ENCODE measurements at regions not wholly inside any gene's neighbourhood (a gene's known extent, or its start where the extent isn't known, plus 50 kb on each side); places are given as distances from the start of the nearest gene placed in this dataset.

DNA sequence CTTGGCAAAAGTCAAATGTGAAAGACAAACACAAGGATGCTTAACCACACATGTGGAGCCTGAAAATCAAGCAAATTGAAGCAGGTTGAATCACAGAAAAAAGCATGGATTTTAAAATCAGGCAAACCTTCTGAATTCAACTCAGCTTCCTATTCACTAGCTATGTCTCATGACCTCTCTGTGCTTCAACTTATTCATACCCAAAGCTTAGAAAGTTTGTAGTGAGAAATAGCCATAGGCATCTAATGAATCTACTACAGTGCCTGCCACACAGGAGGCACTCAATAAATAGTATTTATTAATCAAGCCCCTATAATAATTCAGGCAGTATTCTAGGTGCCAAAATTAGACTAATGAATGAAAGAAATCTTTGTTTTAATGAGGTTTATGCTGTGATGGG lies 112.2 kb upstream of the TNFAIP3 start:
- Histone ChIP-seq H3K9me3 (no peaks in the 10 kb centered on the region), H3K27ac (no peak overlapping the region), H3K27me3 (no peaks in the 10 kb centered on the region), H3K4me1 (no peaks in the 10 kb centered on the region), H3K36me3 (no peaks in the 10 kb centered on the region), H3K4me3 (no peak overlapping the region)
- DNase-seq (ENCODE audit: low spot score in 2 of 2): no peak
- TF ChIP-seq POLR2A (IDR thresholded peaks at IDR 0.05) (no peak), POLR2AphosphoS5 (IDR thresholded peaks at IDR 0.05) (no peak)

DNA sequence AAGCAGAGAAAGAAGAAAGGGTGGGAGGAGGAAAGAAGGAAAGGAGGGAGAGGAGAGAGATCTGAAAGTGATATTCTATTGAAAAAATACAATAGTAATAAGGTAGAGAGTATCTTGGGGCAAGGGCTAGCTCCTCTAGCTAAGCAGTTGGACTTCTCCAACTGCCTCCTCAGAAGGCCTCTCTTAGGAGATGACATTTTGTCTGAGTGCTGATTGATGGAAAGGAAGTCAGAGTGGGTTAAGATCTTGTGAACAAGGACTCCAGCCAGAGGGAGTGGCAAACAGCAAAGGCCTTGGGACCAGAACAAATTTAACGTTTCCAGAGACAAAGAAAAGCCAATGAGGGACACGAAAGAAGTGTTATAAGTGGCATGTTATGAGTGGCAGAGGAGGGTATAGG lies 111.8 kb upstream of the TNFAIP3 start:
- no peaks in the 10 kb centered on the region for H3K27me3 ChIP-seq
- H3K9me3 ChIP-seq: no peaks in the 10 kb centered on the region
- TF ChIP-seq POLR2AphosphoS5 (IDR thresholded peaks at IDR 0.05) (no peak), EP300 (IDR thresholded peaks at IDR 0.05) (no peak), POLR2A (IDR thresholded peaks at IDR 0.05) (no peak)
- TF ChIP-seq, protein P1, sequence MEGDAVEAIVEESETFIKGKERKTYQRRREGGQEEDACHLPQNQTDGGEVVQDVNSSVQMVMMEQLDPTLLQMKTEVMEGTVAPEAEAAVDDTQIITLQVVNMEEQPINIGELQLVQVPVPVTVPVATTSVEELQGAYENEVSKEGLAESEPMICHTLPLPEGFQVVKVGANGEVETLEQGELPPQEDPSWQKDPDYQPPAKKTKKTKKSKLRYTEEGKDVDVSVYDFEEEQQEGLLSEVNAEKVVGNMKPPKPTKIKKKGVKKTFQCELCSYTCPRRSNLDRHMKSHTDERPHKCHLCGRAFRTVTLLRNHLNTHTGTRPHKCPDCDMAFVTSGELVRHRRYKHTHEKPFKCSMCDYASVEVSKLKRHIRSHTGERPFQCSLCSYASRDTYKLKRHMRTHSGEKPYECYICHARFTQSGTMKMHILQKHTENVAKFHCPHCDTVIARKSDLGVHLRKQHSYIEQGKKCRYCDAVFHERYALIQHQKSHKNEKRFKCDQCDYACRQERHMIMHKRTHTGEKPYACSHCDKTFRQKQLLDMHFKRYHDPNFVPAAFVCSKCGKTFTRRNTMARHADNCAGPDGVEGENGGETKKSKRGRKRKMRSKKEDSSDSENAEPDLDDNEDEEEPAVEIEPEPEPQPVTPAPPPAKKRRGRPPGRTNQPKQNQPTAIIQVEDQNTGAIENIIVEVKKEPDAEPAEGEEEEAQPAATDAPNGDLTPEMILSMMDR (IDR thresholded peaks at IDR 0.05): no peak
- H3K4me3 ChIP-seq: no peak overlapping the region
- H3K27ac ChIP-seq: no peak overlapping the region
- no peaks in the 10 kb centered on the region for H3K36me3 ChIP-seq
- no peak for DNase-seq (ENCODE audit: low spot score in 2 of 2)
- WGBS: 69% methylated on average over 2 of the region's 2 CpGs
- no peaks in the 10 kb centered on the region for H3K4me1 ChIP-seq

DNA sequence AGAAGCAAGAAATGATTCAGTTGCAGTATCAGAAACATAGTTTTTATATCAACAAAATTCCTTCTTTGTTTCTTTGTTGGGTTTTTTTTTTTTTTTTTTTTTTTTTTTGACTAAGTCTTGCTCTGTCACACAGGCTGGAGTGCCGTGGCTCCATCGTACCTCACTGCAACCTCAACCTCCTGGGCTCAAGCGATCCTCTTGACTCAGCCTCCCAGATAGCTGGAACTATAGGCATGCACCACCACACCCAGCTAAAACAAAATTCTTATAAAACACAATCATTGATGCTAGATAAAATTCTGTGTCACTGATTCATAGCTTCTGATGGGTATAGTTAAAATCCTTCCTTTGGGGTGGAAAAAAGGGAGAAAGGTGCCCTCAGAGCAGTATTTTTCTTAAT lies 110.3 kb upstream of the TNFAIP3 start:
- 95% methylated on average over 3 of the region's 3 CpGs for WGBS
- Histone ChIP-seq H3K4me3 (no peak overlapping the region), H3K27ac (no peak overlapping the region), H3K4me1 (no peaks in the 10 kb centered on the region), H3K27me3 (no peaks in the 10 kb centered on the region), H3K9me3 (no peaks in the 10 kb centered on the region), H3K36me3 (no peaks in the 10 kb centered on the region)
- TF ChIP-seq POLR2AphosphoS5 (IDR thresholded peaks at IDR 0.05): no peak
- TF ChIP-seq, protein P1 (IDR thresholded peaks at IDR 0.05): no peak
- no peak for TF ChIP-seq EP300 (IDR thresholded peaks at IDR 0.05)
- no peak for TF ChIP-seq POLR2A (IDR thresholded peaks at IDR 0.05)
- DNase-seq (ENCODE audit: low spot score in 2 of 2): no peak

DNA sequence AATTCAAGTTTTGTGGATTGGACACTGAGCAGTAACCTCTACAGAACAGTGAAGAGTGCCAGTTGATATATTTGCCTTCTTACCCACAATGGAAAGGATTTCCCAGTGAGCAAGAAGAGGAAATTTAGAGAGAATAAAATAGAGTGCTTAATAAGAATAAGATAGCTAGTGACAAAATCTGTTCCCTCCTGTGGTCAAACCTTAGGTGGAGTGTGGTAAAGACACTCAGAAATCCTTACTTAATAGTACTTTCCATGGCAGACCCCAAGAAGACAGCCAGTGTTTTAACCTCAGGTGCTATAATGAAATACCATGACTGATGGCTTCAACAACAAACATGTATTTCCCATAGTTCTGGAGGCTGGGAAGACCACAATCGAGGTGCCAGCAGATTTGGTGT lies 108.4 kb upstream of the TNFAIP3 start:
- H3K4me1 ChIP-seq: no peaks in the 10 kb centered on the region
- H3K9me3 ChIP-seq: no peaks in the 10 kb centered on the region
- DNase-seq (ENCODE audit: low spot score in 2 of 2): no peak
- WGBS: 100% methylated on average over 1 of the region's 1 CpG
- no peaks in the 10 kb centered on the region for H3K27me3 ChIP-seq
- TF ChIP-seq POLR2A (IDR thresholded peaks at IDR 0.05) (no peak), POLR2AphosphoS5 (IDR thresholded peaks at IDR 0.05) (no peak), EP300 (IDR thresholded peaks at IDR 0.05) (no peak)
- TF ChIP-seq, protein P1 (IDR thresholded peaks at IDR 0.05): no peak
- no peak overlapping the region for H3K4me3 ChIP-seq
- H3K27ac ChIP-seq: no peak overlapping the region
- H3K36me3 ChIP-seq: no peaks in the 10 kb centered on the region

DNA sequence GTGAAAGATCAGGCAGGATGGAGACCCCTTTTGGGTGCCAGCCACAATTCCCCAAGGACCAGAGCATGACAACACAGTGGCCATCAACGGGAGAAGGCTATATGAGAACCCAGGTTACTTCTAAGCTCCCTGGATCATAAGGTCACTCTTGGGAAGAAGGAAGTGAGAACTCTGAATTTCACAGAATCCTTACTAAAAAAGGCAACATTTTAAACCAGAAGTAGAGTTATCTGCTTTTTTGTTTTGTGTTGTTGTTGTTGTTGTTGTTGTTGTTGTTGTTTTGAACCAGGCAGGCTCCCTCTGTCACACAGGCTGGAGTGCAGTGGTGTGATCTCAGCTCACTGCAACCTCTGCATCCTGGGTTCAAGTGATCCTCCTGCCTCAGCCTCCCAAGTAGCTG lies 107.4 kb upstream of the TNFAIP3 start:
- Histone ChIP-seq H3K36me3 (no peaks in the 10 kb centered on the region), H3K27me3 (no peaks in the 10 kb centered on the region), H3K27ac (no peak overlapping the region), H3K4me1 (no peaks in the 10 kb centered on the region), H3K9me3 (no peaks in the 10 kb centered on the region), H3K4me3 (no peak overlapping the region)
- 94% methylated on average over 1 of the region's 1 CpG for WGBS
- no peak for DNase-seq (ENCODE audit: low spot score in 2 of 2)
- TF ChIP-seq POLR2A (IDR thresholded peaks at IDR 0.05): no peak
- TF ChIP-seq EP300 (IDR thresholded peaks at IDR 0.05): no peak
- TF ChIP-seq, protein P1 (IDR thresholded peaks at IDR 0.05): no peak
- no peak for TF ChIP-seq POLR2AphosphoS5 (IDR thresholded peaks at IDR 0.05)

DNA sequence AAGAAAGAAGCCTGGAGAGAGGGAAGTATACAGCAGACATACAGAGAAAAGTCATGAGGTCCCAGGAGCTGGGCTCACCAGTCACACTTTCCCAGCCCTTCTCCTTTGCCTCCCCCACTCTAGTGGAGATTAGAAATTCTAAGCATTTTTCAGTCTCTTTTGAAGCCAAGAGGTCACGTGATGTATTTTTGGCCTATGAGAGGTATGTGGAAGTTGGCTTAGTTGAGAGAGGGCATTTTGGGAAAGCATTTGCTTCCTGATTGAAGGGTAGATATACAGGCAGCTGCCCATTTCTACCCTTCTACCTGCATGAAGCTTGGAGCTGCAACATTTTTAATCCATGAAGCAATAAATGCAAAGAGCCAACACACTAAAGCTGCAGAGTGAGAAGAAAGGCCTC lies 106.0 kb upstream of the TNFAIP3 start:
- TF ChIP-seq POLR2AphosphoS5 (IDR thresholded peaks at IDR 0.05) (no peak), POLR2A (IDR thresholded peaks at IDR 0.05) (no peak), EP300 (IDR thresholded peaks at IDR 0.05) (no peak)
- TF ChIP-seq, protein P1 (IDR thresholded peaks at IDR 0.05): no peak
- Histone ChIP-seq H3K27me3 (no peaks in the 10 kb centered on the region), H3K4me3 (no peak overlapping the region), H3K36me3 (no peaks in the 10 kb centered on the region), H3K9me3 (no peaks in the 10 kb centered on the region), H3K4me1 (no peaks in the 10 kb centered on the region), H3K27ac (no peak overlapping the region)
- DNase-seq (ENCODE audit: low spot score in 2 of 2): no peak
- WGBS: 100% methylated on average over 1 of the region's 1 CpG
